H9 (cell line): ENCODE measurements at regions not wholly inside any gene's neighbourhood (a gene's known extent, or its start where the extent isn't known, plus 50 kb on each side); places are given as distances from the start of the nearest gene placed in this dataset.

Experiments used
- DNase-seq: peaks from one replicate; pipeline ENCODE4 v3.0.0-alpha.2; 2017
- H2AFZ ChIP-seq: one replicate; pipeline ENCODE4 v1.6.1; 2013; ENCODE audit warnings: mild to moderate bottlenecking, low read length, control low read depth, moderate library complexity
- H2AK5ac ChIP-seq: 2 replicates; pipeline ENCODE4 v1.6.1; 2013; ENCODE audit warnings: low read length, control low read depth, mixed read lengths; ENCODE audit not compliant: insufficient read length
- H2BK120ac ChIP-seq: one replicate; pipeline ENCODE4 v1.6.1; 2013; ENCODE audit warnings: low read depth, mild to moderate bottlenecking, low read length, control low read depth, inconsistent platforms; ENCODE audit not compliant: poor library complexity, severe bottlenecking
- H2BK12ac ChIP-seq: 2 replicates; pipeline ENCODE4 v1.6.1; 2013; ENCODE audit warnings: low read length, control low read depth, mixed read lengths, low read depth; ENCODE audit not compliant: insufficient read length
- H2BK15ac ChIP-seq: 2 replicates; pipeline ENCODE4 v1.6.1; 2013; ENCODE audit warnings: low read depth, low read length, control low read depth
- H2BK20ac ChIP-seq: one replicate; pipeline ENCODE4 v1.6.1; 2013; ENCODE audit warnings: low read depth, mild to moderate bottlenecking, low read length, control low read depth, inconsistent platforms; ENCODE audit not compliant: poor library complexity, severe bottlenecking
- H2BK5ac ChIP-seq: 2 replicates; pipeline ENCODE4 v1.6.1; 2013; ENCODE audit warnings: low read length, control low read depth, mixed read lengths; ENCODE audit not compliant: insufficient read length
- H3K14ac ChIP-seq: 2 replicates; pipeline ENCODE4 v1.6.1; 2013; ENCODE audit warnings: low read length, control low read depth; ENCODE audit not compliant: insufficient read depth
- H3K18ac ChIP-seq: 2 replicates; pipeline ENCODE4 v1.6.1; 2013; ENCODE audit warnings: low read depth, mild to moderate bottlenecking, mixed read lengths, low read length, control low read depth; ENCODE audit not compliant: insufficient read length
- H3K23ac ChIP-seq: 2 replicates; pipeline ENCODE4 v1.6.1; 2013; ENCODE audit warnings: low read length, control low read depth, mixed read lengths, low read depth; ENCODE audit not compliant: insufficient read length
- H3K23me2 ChIP-seq: 2 replicates; pipeline ENCODE4 v1.6.1; 2013; ENCODE audit warnings: low read depth, mild to moderate bottlenecking, mixed read lengths, low read length, control low read depth; ENCODE audit not compliant: insufficient read length, poor library complexity, severe bottlenecking
- H3K27ac ChIP-seq: 2 replicates; pipeline ENCODE4 v1.5.1; 2013; ENCODE audit warnings: low read length, control low read depth, mixed read lengths, low read depth; ENCODE audit not compliant: insufficient read length
- H3K27me3 ChIP-seq: 2 replicates; pipeline ENCODE4 v1.6.1; 2013; ENCODE audit warnings: low read length, control low read depth, inconsistent platforms; ENCODE audit not compliant: insufficient read depth
- H3K4ac ChIP-seq: 2 replicates; pipeline ENCODE4 v1.6.1; 2013; ENCODE audit warnings: low read depth, mild to moderate bottlenecking, control low read depth, inconsistent platforms, low read length, moderate library complexity
- H3K4me1 ChIP-seq: 2 replicates; pipeline ENCODE4 v1.6.1; 2013; ENCODE audit warnings: low read length, control low read depth, inconsistent platforms; ENCODE audit not compliant: insufficient read depth
- H3K4me2 ChIP-seq: 2 replicates; pipeline ENCODE4 v1.6.1; 2013; ENCODE audit warnings: low read length, control low read depth, mixed read lengths; ENCODE audit not compliant: insufficient read length, insufficient read depth
- H3K56ac ChIP-seq: 2 replicates; pipeline ENCODE4 v1.6.1; 2013; ENCODE audit warnings: low read depth, mild to moderate bottlenecking, mixed read lengths, low read length, control low read depth; ENCODE audit not compliant: insufficient read length
- H3K79me1 ChIP-seq: 2 replicates; pipeline ENCODE4 v1.6.1; 2013; ENCODE audit warnings: low read depth, mild to moderate bottlenecking, moderate library complexity, low read length, control low read depth, inconsistent platforms; ENCODE audit not compliant: insufficient read depth, poor library complexity, severe bottlenecking
- H3K79me2 ChIP-seq: 2 replicates; pipeline ENCODE4 v1.6.1; 2013; ENCODE audit warnings: low read length, control low read depth, inconsistent platforms; ENCODE audit not compliant: insufficient read depth
- H3K9ac ChIP-seq: 2 replicates; pipeline ENCODE4 v1.6.1; 2013; ENCODE audit warnings: low read length, control low read depth, mixed read lengths; ENCODE audit not compliant: insufficient read length; ENCODE audit errors: extremely low read depth
- H3K9me3 ChIP-seq: one replicate; pipeline ENCODE4 v1.6.1; 2013; ENCODE audit warnings: low read depth, low read length, inconsistent platforms; ENCODE audit not compliant: control insufficient read depth
- H3T11ph ChIP-seq: one replicate; pipeline ENCODE4 v1.6.1; 2013; ENCODE audit warnings: mild to moderate bottlenecking, low read length, control low read depth, inconsistent platforms
- H4K20me1 ChIP-seq: one replicate; pipeline ENCODE4 v1.6.1; 2013; ENCODE audit not compliant: control insufficient read depth, insufficient read length, insufficient read depth
- H4K5ac ChIP-seq: 2 replicates; pipeline ENCODE4 v1.6.1; 2013; ENCODE audit warnings: low read depth, mild to moderate bottlenecking, mixed read lengths, low read length, control low read depth; ENCODE audit not compliant: insufficient read length
- H4K8ac ChIP-seq: replicated peaks from 2 replicates; pipeline ENCODE4 v1.6.1; 2013; ENCODE audit warnings: low read length, control low read depth, mixed read lengths, low read depth; ENCODE audit not compliant: insufficient read length
- H4K91ac ChIP-seq: 2 replicates; pipeline ENCODE4 v1.6.1; 2013; ENCODE audit warnings: low read depth, mild to moderate bottlenecking, moderate library complexity, mixed read lengths, low read length, control low read depth; ENCODE audit not compliant: insufficient read length
- H3K27ac Mint-ChIP-seq, 3 experiments: 2 replicates in 2 of 3; 3 replicates in 1 of 3; pipeline ENCODE4 v1.8.0; 2020 to 2021; ENCODE audit warnings: mixed read lengths in 3 of 3, mild to moderate bottlenecking in 1 of 3, moderate library complexity in 1 of 3
- H3K27me3 Mint-ChIP-seq: 2 replicates; pipeline ENCODE4 v1.8.0; 2021; ENCODE audit warnings: low read depth, mild to moderate bottlenecking, moderate library complexity, mixed read lengths
- H3K36me3 Mint-ChIP-seq, 3 experiments: 2 replicates in 2 of 3; 3 replicates in 1 of 3; pipeline ENCODE4 v1.8.0; 2020 to 2021; ENCODE audit warnings: low read depth in 3 of 3, mixed read lengths in 3 of 3; ENCODE audit not compliant: insufficient read depth in 1 of 3
- H3K4me1 Mint-ChIP-seq, 2 experiments: 2 replicates each; pipeline ENCODE4 v1.8.0; 2020; ENCODE audit warnings: mixed read lengths in 2 of 2
- H3K4me3 Mint-ChIP-seq, 2 experiments: 2 replicates in 1 of 2; 3 replicates in 1 of 2; pipeline ENCODE4 v1.8.0; 2020 to 2021; ENCODE audit warnings: mild to moderate bottlenecking in 2 of 2, mixed read lengths in 2 of 2, moderate library complexity in 1 of 2
- H3K9me3 Mint-ChIP-seq, 2 experiments: 2 replicates in 1 of 2; 3 replicates in 1 of 2; pipeline ENCODE4 v1.8.0; 2020; ENCODE audit warnings: mild to moderate bottlenecking in 2 of 2, mixed read lengths in 2 of 2, moderate library complexity in 1 of 2
- CTCF ChIP-seq: fragments of 200-600 bp; sonication (generic); conservative IDR thresholded peaks from 3 replicates; pipeline ENCODE4 v1.8.0; 2021; ENCODE audit warnings: antibody characterized with exemption, mild to moderate bottlenecking
- WGBS: extraction: QIAGEN DNeasy Blood & Tissue Kit; methylation state at CpG from one replicate; pipeline ENCODE4 v1.1.7; 2013; ENCODE audit warnings: missing lambda C conversion rate, low lambda C conversion rate, mixed read lengths; ENCODE audit not compliant: insufficient read length; ENCODE audit errors: extremely low coverage; 5-methylcytosine and 5-hydroxymethylcytosine counted together

GRCh38 chr2:82282111-82282882 is 1977.7 kb upstream of the LRRTM1 start:
- Mint-ChIP-seq H3K27ac (no peak overlapping the region), H3K4me1 (peaks cover 14 to 17% of the 10 kb centered on the region in 2 experiments), H3K9me3 (no peaks in the 10 kb centered on the region), H3K4me3 (no peak overlapping the region), H3K36me3 (no peaks in the 10 kb centered on the region), H3K27me3 (no peaks in the 10 kb centered on the region)
- no peaks in the 10 kb centered on the region for H3K9me3 ChIP-seq
- no peak overlapping the region for H4K91ac ChIP-seq
- H4K8ac ChIP-seq = no peak overlapping the region
- H3K4ac ChIP-seq = no peak overlapping the region
- H2BK12ac ChIP-seq = no peak overlapping the region
- no peak overlapping the region for H2BK120ac ChIP-seq
- no peak overlapping the region for H3K23ac ChIP-seq
- H2AFZ ChIP-seq = no peak overlapping the region
- H3K27me3 ChIP-seq = no peaks in the 10 kb centered on the region
- DNase-seq = peak; percentile 78
- H3T11ph ChIP-seq = no peak overlapping the region
- H3K79me1 ChIP-seq = no peaks in the 10 kb centered on the region
- H2BK5ac ChIP-seq = no peak overlapping the region
- no peak overlapping the region for H3K56ac ChIP-seq
- TF ChIP-seq CTCF = peak; percentile 74
- no CpG with 5 or more reads among the region's 16 CpGs for WGBS
- no peak overlapping the region for H3K27ac ChIP-seq
- H3K4me1 ChIP-seq = no peaks in the 10 kb centered on the region; the same call in 1 of the 2 replicates
- no peak overlapping the region for H2BK15ac ChIP-seq
- no peak overlapping the region; the same call in 1 of the 2 replicates for H3K14ac ChIP-seq
- H3K18ac ChIP-seq = no peak overlapping the region
- no peak overlapping the region for H2BK20ac ChIP-seq
- no peaks in the 10 kb centered on the region for H3K23me2 ChIP-seq
- no peaks in the 10 kb centered on the region for H3K79me2 ChIP-seq
- H4K20me1 ChIP-seq = no peaks in the 10 kb centered on the region
- no peak overlapping the region for H3K9ac ChIP-seq
- H4K5ac ChIP-seq = no peak overlapping the region
- no peak overlapping the region for H2AK5ac ChIP-seq
- no peak overlapping the region for H3K4me2 ChIP-seq
